IPS-11a (cell line): ENCODE measurements at regions not wholly inside any gene's neighbourhood (a gene's known extent, or its start where the extent isn't known, plus 50 kb on each side); places are given as distances from the start of the nearest gene placed in this dataset.

Experiments
- H3K4me3 ChIP-seq: one replicate; pipeline ENCODE4 v1.5.1; 2013; ENCODE audit warnings: low read depth, low read length, control low read depth

DNA sequence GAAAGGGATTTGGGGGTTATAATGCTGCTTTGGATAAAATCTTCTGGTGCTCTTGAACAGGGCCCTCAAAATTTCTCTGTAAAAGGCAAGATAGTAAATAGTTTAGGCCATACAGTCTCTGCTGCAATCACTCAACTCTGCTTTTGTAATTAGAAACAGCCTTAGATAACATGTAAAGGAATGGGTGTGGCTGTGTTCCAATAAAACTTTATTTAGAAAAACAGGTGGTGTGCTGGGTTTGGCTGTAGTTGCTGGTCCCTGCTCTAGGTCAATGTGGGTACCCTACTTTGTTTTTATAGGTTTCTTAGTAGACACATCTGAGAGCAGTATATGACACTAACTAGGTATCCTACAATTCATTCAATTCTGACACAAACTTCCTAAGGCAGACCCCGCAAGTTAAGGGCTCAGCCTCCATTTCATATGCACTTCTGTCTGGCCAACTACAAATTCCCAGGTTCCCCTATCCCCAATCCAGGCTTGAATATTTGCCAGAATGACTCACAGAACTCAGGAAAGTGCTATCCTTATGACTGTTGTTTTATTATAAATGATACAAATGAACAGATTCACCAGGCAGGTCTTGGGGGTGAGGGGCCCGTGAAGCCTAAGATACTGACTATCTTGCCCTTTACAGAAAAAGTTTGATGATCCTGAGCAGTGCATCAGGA lies 349.9 kb downstream of the RPS24 start:
- no peak overlapping the region for H3K4me3 ChIP-seq

DNA sequence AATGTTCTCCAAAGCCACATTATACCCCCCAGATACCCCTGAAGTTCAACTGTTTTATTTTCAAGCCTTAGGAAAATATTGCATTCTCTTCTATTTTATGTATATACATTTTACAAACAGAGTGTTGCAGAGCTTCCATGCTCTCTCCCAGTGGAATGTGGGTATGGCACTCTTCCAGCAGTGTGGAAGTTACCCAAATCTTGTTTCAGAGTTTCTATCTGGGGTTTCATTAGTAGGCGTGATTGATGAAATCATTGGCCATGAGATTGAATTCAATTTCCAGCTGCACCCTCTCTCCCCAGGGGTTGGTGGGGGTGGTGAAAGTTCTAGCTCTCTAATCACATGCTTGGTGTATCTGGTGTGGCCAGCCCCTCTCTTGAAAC lies 350.4 kb downstream of the RPS24 start:
- no peak overlapping the region for H3K4me3 ChIP-seq

DNA sequence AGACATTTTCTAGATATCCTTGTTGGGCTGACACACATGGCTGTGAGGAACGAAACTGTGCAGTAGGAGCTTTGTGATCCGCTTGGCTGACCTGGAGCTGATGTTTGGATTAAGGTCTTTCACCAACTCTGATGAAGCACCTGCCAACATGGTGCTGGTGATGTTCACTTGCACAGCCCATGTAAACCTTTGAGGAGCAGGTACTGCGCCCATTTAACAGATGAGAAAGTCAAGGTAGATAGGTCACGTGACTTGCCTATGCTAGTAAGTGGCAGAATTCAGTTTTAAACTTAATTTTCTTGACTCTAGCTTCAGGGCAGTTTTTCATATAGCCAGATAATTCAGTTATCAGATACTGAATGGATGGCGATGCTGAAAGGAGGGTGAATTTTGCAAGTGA lies 351.9 kb downstream of the RPS24 start:
- H3K4me3 ChIP-seq, result no peak overlapping the region

DNA sequence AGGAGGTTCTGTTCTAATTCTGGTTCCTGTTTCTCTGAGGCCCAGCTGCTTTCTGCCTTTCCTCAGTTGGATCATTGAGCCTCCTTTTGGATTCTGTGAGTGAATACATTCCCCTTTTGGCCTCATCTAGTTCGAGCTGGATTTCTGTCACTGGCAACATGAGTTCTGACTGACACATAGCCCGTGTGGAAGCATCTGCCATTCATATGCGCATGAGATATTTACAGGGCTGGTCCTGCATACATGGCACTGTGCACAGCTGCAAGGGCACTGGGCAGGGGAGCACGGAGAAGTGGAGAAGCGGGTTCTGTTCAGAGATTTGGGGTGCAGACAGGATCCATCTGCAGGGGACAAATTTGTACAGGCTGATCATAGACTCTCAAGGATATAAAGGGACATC lies 352.8 kb downstream of the RPS24 start:
- no peak overlapping the region for H3K4me3 ChIP-seq

DNA sequence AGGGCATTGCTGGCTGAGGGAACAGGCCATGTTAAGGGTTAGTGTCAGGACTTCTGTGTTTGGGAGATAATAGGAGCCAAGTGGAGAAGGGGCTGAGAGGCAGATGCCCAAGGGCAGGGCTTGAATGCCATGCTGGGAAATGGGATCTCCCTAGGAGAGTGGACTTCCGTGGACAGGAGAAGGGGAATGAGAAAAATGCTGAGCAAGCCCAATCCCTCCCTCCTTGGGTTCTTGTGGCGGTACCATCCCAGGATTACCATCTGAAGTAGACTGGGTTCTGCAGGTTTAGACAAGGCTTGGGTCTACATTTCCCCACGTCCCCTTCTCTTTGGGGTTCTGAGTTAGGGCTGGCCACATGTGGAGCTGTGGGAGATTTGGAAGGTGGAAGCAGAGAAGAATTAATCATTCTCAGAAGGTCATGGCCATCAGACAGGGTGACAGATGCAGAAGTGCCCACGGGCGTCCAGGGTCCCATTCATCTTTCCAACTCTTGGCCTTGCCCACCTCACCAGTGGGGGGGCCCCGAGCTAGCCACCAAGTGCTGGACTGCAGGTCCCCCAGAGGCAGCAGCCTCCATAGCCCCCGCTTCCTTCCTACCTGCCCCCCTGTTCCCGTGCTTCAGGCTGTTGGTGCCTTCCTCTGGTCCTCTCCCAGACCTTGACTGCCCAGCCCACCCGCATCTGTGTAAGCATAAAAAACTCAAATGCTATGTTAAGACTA lies 354.8 kb downstream of the RPS24 start:
- no peak overlapping the region for H3K4me3 ChIP-seq

DNA sequence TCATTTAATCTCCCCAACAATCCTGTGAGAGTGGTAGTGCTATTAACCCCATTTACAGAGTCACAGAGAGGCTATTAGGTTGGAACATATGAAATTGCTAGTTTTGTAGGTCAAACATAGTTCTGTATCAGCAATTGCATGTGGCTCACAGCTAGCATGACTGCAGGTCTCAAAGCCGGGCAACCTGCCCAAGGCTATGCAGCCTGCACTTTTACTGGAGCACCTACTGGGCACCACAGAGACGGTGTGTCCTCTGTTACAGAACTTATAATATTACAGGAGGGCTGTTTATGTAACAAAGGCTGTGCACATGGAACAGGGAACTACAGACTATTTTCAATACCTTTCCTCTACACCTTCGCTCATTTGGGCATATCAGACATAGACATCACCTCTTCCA lies 355.8 kb downstream of the RPS24 start:
- H3K4me3 ChIP-seq, result no peak overlapping the region

DNA sequence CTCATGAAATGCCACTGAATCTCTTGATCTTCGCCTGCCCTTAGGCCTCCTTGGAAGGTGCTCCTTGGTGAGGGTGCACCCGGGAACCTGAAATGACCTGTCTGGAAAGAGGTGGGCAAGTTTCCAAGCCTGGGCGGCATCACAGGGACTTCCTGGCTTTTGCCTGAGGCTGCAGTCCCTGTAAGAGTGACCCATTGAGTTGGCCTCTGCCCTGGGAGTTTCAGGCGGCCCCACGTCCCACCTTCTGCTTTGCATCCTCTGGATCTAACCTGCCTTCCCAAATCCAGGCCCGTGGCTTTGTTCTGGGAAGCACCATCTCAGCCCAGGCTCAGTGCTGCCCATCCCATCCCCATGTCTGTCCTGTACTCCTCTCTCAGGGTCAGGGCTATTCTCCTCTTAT lies 356.4 kb downstream of the RPS24 start:
- H3K4me3 ChIP-seq, result no peak overlapping the region

DNA sequence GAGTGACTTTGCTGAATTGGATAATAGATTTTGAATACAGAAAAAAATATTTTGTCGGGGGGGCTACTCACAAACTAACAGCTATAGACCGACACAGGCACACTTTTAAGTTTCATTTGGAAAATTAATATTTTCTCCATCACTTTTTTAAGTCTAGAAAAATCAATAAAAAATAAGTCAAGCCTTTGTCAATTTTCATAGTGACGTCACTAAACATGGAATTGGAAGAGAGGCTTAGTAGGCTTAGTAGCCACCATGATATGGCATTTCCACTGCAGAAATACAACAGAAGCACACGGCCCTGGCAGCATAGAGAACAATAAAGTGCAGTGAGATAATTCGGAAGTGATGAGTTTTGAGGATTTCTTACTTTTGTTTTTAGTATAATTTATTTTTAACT lies 357.2 kb downstream of the RPS24 start:
- no peak overlapping the region for H3K4me3 ChIP-seq

DNA sequence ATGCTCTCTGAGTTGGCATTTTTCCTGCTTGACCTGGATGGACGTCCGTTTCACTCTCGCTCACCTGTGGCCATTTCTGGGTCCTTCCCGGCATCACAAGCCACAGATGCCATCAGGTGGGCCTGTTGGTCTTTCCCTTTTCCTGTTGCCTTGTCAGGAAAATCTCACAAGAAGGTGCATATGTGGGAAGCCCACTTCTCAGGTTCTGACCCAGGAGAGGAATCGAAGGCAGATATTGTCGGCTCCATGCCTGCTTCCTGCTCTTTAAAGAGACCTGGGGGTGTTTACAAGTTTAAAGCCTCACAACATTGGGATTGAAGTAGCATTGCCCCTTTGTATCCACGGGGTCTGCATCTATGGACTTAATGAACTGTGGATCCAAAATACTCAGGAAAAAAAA lies 357.9 kb downstream of the RPS24 start:
- no peak overlapping the region for H3K4me3 ChIP-seq

DNA sequence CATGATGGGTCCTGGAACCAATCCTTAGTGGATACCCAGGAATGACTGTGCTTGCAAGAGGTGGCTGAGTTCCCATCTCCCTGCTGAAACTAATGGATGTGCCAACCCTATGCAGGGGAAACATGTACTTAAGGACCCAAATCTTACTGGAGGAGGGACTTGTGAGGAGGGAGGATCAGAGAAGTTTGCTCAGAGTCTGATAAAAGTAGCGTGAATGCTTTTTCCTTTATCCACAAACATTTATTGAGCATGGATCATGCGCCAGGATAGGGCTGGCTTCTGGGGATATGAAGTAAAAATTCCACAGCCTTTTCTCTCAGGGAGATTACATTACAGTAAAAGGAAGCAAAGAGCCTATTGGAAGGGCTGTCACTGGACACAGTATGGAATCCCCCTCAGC lies 358.5 kb downstream of the RPS24 start:
- no peak overlapping the region for H3K4me3 ChIP-seq

DNA sequence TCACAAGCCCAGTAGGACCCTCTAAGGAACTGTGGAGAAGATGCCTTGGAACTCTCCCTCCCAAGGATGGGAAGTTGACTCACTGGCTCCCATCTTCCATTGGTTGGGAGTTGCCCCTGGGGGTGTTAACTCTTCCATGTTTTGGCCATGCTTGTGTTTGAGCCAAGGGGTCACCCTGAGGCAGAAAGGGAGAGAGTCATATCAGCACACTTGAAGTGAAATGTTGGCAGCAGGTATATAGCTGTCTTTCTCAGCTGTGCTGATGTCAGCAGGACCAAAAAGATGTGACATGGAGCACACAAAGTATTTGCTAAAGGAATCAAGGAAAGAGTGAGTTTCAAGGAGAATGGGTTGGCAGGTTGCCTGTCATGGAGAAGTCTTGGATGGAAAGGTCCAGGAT lies 359.4 kb downstream of the RPS24 start:
- H3K4me3 ChIP-seq, result no peak overlapping the region

DNA sequence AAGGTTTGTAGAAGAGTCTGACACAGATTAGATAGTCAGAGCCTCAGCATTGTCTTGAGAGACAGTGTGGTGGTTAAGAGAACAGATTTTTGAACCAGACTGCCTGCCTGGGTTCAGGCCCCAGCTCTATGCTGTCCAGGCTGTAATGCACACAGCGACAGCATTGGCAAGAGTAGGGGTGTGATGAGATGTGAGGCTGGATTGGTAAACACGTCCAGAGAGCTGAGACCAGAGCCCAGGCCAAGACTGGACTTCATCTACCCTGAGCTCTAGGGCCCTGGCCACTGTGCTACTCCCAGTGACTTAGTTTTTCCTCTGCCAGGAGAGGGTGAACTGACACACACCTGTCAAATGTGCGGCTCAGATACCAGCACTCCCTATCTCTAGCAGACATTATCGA lies 360.4 kb downstream of the RPS24 start:
- no peak overlapping the region for H3K4me3 ChIP-seq

DNA sequence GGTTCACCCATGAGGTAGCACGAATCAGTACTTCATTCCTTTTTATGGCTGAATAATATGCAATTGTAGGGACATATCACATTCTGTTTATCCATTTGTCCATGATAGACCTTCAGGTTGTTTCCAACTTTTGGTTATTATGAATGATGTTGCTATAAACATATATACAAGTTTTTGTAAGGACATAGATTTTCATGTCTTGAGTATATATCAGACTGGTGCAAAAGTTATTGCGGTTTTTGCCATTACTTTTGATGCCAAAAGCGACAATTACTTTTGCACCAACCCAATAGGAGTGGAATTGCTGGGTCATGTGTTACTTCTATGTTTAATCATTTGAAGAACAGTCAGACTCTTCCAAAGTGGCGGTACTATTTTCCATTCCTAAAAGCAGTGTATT lies 361.5 kb downstream of the RPS24 start:
- H3K4me3 ChIP-seq, result no peak overlapping the region

DNA sequence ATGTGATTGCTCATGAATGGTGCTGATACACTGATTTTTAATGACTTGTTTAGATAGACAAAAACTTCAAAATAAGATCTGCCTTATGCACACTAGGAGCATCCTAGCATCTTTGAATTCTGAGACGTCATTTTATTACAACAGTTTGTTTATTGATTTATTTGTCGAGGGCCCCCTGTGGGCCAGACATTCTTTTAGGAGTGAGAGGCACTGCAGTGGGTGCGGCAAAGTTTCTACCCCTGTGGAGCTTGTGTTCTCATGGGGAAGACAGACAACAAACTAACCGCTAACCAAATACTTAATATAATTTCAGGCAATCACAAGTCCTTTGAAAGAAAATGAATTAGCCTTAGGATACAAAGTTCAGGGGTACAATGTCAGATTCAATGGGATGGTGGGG lies 363.1 kb downstream of the RPS24 start:
- H3K4me3 ChIP-seq, result no peak overlapping the region

DNA sequence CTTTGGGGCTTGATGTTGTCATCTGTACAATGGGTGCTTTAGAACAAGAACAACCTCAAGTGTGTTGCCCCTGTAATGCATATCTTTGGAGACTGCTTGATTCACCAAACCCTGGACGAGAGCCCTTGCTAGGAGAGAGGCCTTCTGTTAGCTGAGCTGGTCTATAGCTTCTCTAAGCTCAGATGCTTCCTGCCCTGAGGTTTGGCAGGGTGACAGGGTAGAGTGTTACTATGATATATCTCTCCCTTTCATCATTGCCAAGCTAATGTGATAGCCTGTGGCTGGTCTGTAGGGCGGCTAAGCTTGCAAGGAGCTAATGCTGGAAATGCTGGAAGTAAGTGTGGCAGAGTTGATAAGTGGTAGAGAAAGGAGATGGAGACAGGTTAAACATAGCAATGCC lies 364.1 kb downstream of the RPS24 start:
- H3K4me3 ChIP-seq, result no peak overlapping the region

DNA sequence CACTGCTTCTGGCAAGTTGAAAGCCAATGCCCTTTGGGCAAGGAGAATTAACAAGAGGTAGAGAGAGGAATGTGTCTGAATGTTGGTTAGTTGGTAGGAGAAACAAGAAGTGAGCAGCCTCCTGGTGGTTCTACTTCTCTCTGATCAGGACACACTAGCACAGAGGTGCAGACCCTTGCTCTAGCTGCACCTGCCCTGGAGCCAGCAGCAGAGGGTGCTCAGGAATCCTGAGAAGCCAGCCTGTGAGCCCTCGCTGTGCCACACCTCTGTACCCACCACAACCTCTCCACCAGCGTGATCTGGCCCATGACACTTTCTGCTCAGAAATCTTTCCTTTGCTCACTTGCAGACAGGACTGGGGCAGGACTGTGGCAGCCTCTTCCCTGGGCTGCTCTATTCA lies 364.7 kb downstream of the RPS24 start:
- no peak overlapping the region for H3K4me3 ChIP-seq

DNA sequence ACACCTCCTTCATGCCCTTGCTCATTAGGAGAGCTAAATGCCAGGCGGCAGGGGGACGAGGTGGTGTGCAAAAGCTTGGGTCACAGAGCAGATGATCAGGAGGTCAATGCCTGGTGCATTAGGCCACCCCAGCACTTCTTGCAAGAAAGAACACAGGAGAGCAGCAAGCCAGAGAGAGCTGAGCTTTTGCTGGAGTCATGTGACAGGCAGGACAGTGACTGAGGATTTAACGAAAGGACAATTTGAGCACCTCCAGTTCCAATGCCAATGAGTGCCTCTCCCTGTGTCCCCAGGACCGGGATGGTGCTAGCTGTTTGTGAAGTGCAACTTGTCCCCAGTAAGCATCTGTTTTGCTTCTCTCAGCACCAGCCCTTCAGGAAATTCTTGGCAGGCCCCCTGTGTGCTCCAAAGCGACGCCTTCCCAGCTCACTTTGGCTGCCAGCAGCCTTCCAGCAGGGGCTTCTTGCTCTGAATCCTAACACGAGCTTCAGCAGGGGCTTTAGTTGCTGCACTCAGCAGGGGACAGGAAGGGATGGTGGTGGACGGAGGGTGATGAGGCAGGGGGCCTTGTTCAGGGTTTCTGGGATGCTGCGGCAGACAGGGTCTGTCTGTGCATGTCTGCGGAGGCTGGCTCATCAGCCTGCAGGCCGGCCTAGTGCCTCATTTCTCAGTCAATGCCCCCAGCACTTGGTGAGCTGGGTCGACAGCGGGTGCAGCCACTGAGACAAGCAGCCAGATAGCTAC lies 368.1 kb downstream of the RPS24 start:
- no peak overlapping the region for H3K4me3 ChIP-seq

DNA sequence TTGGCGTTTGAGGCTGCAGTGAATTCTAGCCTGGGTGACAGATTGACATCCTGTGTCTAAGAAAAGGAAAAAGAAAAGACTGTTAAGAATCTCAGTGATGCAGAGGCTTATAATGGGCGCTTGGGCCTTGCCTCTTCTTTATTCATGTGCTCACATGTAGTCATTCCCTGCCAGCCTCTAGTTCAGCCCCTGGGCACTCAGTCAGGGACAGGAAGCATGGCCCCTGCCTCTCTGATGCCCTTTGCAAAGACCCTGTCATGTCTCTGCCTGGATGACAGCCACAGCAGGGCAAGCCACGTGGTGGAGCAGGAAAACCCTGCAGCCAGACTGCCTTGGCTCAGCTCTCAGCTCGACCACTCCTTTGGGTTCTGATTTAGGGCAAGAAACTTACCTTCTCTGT lies 368.9 kb downstream of the RPS24 start:
- no peak overlapping the region for H3K4me3 ChIP-seq

DNA sequence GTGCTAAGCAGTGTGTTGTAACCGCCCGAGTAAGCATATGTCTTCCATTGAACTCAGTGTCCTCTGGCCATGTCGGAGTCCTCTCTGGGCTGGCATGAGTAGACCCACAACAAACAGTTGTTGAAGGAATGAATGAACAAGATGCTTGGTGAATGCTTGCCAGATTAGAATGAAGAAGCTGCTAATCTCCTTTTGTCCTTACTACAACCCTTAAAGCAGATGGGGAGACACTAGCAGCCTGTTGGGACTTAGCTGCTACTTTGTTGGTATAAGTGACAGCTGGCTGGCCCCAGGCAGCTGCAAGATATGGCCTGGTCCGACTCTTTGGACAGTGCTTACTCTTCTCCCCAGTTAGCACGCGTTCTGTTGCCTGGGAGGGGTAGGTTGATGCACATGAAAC lies 370.1 kb downstream of the RPS24 start:
- H3K4me3 ChIP-seq, result no peak overlapping the region

DNA sequence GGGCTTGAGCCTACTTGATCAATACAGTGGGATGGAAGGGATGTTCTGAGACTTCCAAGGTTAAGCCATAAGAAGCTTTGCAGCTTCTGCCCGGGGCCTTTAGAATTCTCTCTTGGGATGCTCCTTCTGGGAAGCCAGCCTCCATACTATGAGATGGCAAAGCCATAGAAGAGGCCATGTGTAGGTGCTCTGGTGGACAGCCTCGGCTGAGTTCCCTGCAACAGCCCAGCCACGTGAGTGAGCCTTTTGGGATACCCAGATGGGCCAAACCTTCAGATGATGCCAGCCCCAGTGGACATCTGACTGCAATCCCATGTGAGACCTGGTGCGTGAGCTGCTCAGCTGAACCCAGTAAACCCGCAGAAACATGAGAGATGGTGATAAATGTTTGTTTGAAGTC lies 370.6 kb downstream of the RPS24 start:
- H3K4me3 ChIP-seq, result no peak overlapping the region

DNA sequence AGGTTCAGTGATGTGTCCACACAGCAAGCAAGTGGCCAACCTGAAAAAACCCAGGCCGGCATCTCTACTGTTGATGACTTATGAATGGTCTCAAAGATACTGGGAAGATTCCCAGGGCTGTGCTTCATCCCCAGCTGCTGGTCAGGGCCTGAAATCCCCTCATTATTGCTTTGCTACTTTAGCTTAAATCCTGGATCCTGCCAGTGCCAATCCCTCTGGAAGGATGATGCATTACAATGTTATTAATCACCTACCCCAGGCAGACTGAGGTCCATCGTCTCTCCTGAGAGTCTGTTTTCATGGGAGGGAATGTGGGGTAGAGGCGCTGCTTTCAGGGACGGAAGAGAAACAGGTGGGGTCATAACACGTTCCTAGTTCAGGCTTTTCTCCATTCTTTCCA lies 371.6 kb downstream of the RPS24 start:
- no peak overlapping the region for H3K4me3 ChIP-seq

DNA sequence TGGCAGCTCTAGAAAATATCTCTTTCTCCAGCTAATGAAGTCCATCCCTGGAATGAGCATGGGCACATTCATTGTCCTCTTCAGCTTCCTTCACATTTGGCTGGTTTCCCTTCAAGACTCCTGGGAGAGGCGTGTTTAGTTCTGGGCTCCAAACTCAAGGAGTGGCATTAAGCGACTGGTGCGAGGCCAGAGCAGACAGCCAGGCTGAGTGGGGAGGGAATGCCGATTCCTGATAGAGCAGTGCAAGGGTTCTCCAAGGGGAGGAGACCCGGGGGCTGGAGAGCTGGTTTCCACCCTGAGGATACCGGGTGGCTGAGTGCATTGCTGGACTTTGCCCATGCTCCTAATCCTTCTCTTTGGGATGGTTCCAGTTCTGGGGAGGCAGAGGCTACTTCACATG lies 372.1 kb downstream of the RPS24 start:
- H3K4me3 ChIP-seq, result no peak overlapping the region
